ENCODE measurements at regions not wholly inside any gene's neighbourhood (a gene's known extent, or its start where the extent isn't known, plus 50 kb on each side); places are given as distances from the start of the nearest gene placed in this dataset.

GRCh38 chr9:36744678-36745077 lies 172.0 kb downstream of the MELK start:
- no peaks in the 10 kb centered on the region for H3K9me3 ChIP-seq (replicated peaks; ENCODE audit: control insufficient read depth, insufficient read depth, low read length)
- no peaks in the 10 kb centered on the region for H3K9me1 ChIP-seq (replicated peaks; ENCODE audit: control insufficient read depth, extremely low read depth, insufficient read depth, low read length)
- no peak overlapping the region for H3K27ac ChIP-seq (ENCODE audit: insufficient read depth, low read depth, low read length)
- ChIA-PET CTCF (interaction anchor here (0.8 kb wide), 1 partner anchor 112 kb away, joined by 3 read pairs; no protein-coding TSS in a partner anchor), POLR2A (no interaction called here)
- H3K4me3 ChIP-seq (replicated peaks in 1 of 3; ENCODE audit: insufficient read depth in 1 of 3, low read depth in 1 of 3, low read length in 3 of 3) = no peak overlapping the region
- H3K27me3 ChIP-seq (ENCODE audit: control insufficient read depth in 2 of 2, insufficient read depth in 2 of 2, low read length in 2 of 2) = peaks cover 6 to 21% of the 10 kb centered on the region in 2 experiments
- intact Hi-C loops (cut with micrococcal nuclease) (no loop called here), dilution Hi-C loops (cut with MboI; ENCODE audit: extremely low pct_ligation_motif_present, low sequenced_read_pairs) (no loop called here)
- no TSS peak for BruUV-seq (replicated peaks)
- no peak for DNase-seq (ENCODE audit: low read depth, low spot score)
- no peaks in the 10 kb centered on the region for H3K36me3 ChIP-seq (ENCODE audit: control insufficient read depth in 2 of 2, extremely low read depth in 1 of 2, insufficient read depth in 2 of 2, low read length in 2 of 2)
- TF ChIP-seq MYC (IDR thresholded peaks at IDR 0.05; ENCODE audit: low read depth, low read length) (no peak), CTCF (IDR thresholded peaks at IDR 0.05; ENCODE audit: extremely low read depth in 1 of 2, insufficient read depth in 1 of 2, low read depth in 1 of 2, low read length in 2 of 2) (no peak), POLR2A (IDR thresholded peaks at IDR 0.05; ENCODE audit: low read depth, low read length) (no peak), FOS (IDR thresholded peaks at IDR 0.05; ENCODE audit: borderline replicate concordance, insufficient read depth, low read length) (no peak), EZH2 (IDR thresholded peaks at IDR 0.05; ENCODE audit: borderline replicate concordance, low read depth, low read length, severe bottlenecking) (no peak), MAX (IDR thresholded peaks at IDR 0.05; ENCODE audit: insufficient read depth, insufficient read length) (no peak), GATA2 (IDR thresholded peaks at IDR 0.05; ENCODE audit: insufficient read depth, insufficient read length, low read depth, low read length) (no peak), JUN (IDR thresholded peaks at IDR 0.05; ENCODE audit: borderline replicate concordance, insufficient read depth, insufficient read length, low read depth) (no peak), POLR2AphosphoS5 (IDR thresholded peaks at IDR 0.05; ENCODE audit: insufficient read depth, low read depth, low read length) (no peak)
- H3K9ac ChIP-seq (replicated peaks; ENCODE audit: extremely low read depth, insufficient read depth, low read length) = no peak overlapping the region
- H2AFZ ChIP-seq (ENCODE audit: low read depth, low read length) = no peak overlapping the region
- no peaks in the 10 kb centered on the region for H3K79me2 ChIP-seq (ENCODE audit: control insufficient read depth, insufficient read depth, low read length)
- no peaks in the 10 kb centered on the region for H4K20me1 ChIP-seq (replicated peaks; ENCODE audit: control insufficient read depth, extremely low read depth, insufficient read depth, low read length)
- no peak for FAIRE-seq
- no peaks in the 10 kb centered on the region for H3K4me1 ChIP-seq (ENCODE audit: control insufficient read depth, extremely low read depth, insufficient read depth, low read length)
- no peak overlapping the region for H3K4me2 ChIP-seq (ENCODE audit: insufficient read depth, low read length)

Measured in endothelial cell of umbilical vein (primary cell).